ENCODE measurements at regions not wholly inside any gene's neighbourhood (a gene's known extent, or its start where the extent isn't known, plus 50 kb on each side); places are given as distances from the start of the nearest gene placed in this dataset.
"Not testable (repeated sequence)": the region's sequence is repeated elsewhere in the genome, so short reads cannot be mapped to it uniquely, and the experiment has no call there.

DNA sequence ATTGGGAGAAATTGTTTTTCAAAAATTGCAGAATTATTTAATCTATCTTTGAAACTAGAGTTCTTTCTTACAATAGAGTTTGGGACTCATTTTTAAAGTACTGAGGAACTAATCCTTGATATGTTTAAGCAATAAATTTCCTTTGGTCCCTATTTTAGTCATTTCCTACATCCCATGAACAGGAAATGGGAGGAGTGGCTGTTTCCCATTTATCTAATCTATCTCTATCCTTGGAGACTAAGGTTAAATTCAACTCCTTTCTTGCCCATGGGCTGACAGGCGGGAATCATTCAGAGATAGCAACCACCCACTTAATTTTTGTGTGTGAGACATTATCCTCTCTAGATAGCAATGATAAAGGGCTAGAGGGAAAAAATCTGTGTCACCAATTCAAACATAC is 131.6 kb upstream of the EMCN start:
- no peak for DNase-seq (ENCODE audit: low read depth in 4 of 6, low spot score in 6 of 6)
- no peaks in the 10 kb centered on the region for H3K4me1 ChIP-seq (ENCODE audit: control insufficient read depth, insufficient read depth, low read length)
- no CpG with 5 or more reads among the region's 1 CpG for WGBS (ENCODE audit: insufficient coverage)
- no peak overlapping the region for H3K4me3 ChIP-seq (ENCODE audit: low read depth, low read length)
- no peaks in the 10 kb centered on the region for H3K27me3 ChIP-seq (ENCODE audit: control insufficient read depth, insufficient read depth, low read length)
- H3K9me3 ChIP-seq (ENCODE audit: control insufficient read depth, insufficient read depth, low read length): no peaks in the 10 kb centered on the region
- H3K27ac ChIP-seq (ENCODE audit: low read depth, low read length): no peak overlapping the region
- no peaks in the 10 kb centered on the region for H3K36me3 ChIP-seq (ENCODE audit: control insufficient read depth, insufficient read depth, low read length)

DNA sequence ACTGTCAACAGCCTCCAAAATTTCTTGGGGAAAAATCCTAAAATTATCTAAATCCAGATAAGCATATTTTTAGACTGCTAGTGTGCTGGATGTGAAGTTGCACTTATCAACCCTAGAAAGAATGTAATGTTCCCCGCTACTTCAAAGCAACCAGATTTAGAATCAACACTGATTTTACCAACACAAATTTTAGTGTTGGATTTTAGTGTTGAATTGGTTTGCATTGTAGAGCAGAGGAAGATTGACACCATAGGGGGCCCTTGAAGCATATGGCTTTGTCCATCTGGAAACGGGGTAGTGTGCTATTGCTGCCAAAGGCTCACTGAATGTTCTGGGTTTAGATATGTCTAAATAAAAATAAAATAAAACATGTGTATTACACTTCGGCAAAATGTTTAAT is 126.3 kb upstream of the EMCN start:
- no peaks in the 10 kb centered on the region for H3K4me1 ChIP-seq (ENCODE audit: control insufficient read depth, insufficient read depth, low read length)
- H3K4me3 ChIP-seq (ENCODE audit: low read depth, low read length): no peak overlapping the region
- WGBS (ENCODE audit: insufficient coverage): no CpG with 5 or more reads among the region's 3 CpGs
- peak in 2 of 6 donors; percentile 43 to 44 for DNase-seq (ENCODE audit: low read depth in 4 of 6, low spot score in 6 of 6)
- H3K27ac ChIP-seq (ENCODE audit: low read depth, low read length): no peak overlapping the region
- no peaks in the 10 kb centered on the region for H3K36me3 ChIP-seq (ENCODE audit: control insufficient read depth, insufficient read depth, low read length)
- no peaks in the 10 kb centered on the region for H3K9me3 ChIP-seq (ENCODE audit: control insufficient read depth, insufficient read depth, low read length)
- H3K27me3 ChIP-seq (ENCODE audit: control insufficient read depth, insufficient read depth, low read length): no peaks in the 10 kb centered on the region

DNA sequence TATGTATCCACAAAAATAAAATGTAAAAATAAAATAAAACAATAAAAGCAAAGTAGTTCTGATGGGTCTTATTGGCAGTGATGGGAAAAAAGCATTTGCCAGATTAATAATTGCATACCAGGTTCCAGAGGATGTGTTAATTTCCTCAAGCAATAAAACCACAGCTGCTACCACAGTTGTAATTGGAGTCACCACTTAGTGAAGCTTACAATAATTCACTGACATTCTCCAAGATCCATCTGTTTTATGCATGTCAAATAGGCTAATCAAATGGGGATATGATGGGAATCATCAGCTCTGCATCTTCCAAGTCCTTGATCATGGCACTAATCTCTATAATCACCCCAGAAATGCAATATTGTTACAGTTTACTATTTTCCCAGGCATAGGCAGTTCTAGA is 123.5 kb upstream of the EMCN start:
- Histone ChIP-seq H3K4me1 (ENCODE audit: control insufficient read depth, insufficient read depth, low read length) (no peaks in the 10 kb centered on the region), H3K27me3 (ENCODE audit: control insufficient read depth, insufficient read depth, low read length) (no peaks in the 10 kb centered on the region), H3K4me3 (ENCODE audit: low read depth, low read length) (no peak overlapping the region), H3K27ac (ENCODE audit: low read depth, low read length) (no peak overlapping the region), H3K36me3 (ENCODE audit: control insufficient read depth, insufficient read depth, low read length) (no peaks in the 10 kb centered on the region), H3K9me3 (ENCODE audit: control insufficient read depth, insufficient read depth, low read length) (no peaks in the 10 kb centered on the region)
- DNase-seq (ENCODE audit: low read depth in 4 of 6, low spot score in 6 of 6): peak in 2 of 6 donors; percentile 25 to 73

DNA sequence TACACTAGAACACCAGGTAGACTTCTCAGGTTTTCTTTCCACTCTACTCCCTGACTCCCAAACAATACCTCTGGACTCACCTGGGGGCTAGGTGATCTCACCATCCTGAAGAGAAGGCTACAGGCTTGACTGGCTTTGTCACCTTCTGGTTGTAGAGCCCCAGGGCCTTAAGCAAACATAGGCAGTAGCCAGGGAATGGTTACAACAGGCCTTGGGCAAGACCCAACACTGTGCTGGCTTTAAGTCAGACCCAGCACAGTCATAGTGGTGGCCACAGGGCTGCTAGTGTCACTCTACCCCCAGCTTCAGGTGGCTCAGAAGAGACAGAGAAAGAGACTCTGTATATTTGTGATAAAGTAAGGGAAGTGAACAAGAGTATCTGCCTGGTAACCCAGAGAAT is 118.1 kb upstream of the EMCN start:
- H3K4me3 ChIP-seq (ENCODE audit: low read depth, low read length): no peak overlapping the region
- no peaks in the 10 kb centered on the region for H3K27me3 ChIP-seq (ENCODE audit: control insufficient read depth, insufficient read depth, low read length)
- H3K9me3 ChIP-seq (ENCODE audit: control insufficient read depth, insufficient read depth, low read length): no peaks in the 10 kb centered on the region
- no peaks in the 10 kb centered on the region for H3K4me1 ChIP-seq (ENCODE audit: control insufficient read depth, insufficient read depth, low read length)
- H3K27ac ChIP-seq (ENCODE audit: low read depth, low read length): no peak overlapping the region
- DNase-seq (ENCODE audit: low read depth in 4 of 6, low spot score in 6 of 6): no peak
- no peaks in the 10 kb centered on the region for H3K36me3 ChIP-seq (ENCODE audit: control insufficient read depth, insufficient read depth, low read length)

DNA sequence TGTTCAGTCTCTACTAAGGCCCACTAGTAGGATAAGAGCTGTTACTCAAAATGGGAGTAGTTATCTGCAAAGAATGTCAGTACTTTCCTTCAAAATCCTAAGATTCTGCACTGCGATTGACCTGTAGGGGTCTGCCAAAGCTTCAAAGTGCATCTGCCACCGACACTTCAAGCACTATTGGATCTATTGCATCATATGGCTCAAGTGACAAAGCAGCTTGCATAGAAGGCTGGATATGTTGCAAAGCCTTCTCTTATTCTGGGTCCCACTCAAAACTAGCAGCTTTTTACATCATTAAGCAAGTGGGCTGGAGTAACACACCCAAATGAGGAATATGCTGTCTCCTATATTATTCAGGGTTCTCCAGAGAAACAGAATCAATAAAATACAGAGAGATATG is 115.4 kb upstream of the EMCN start:
- Histone ChIP-seq H3K4me3 (ENCODE audit: low read depth, low read length) (no peak overlapping the region), H3K4me1 (ENCODE audit: control insufficient read depth, insufficient read depth, low read length) (no peaks in the 10 kb centered on the region), H3K27me3 (ENCODE audit: control insufficient read depth, insufficient read depth, low read length) (no peaks in the 10 kb centered on the region), H3K27ac (ENCODE audit: low read depth, low read length) (no peak overlapping the region), H3K9me3 (ENCODE audit: control insufficient read depth, insufficient read depth, low read length) (no peaks in the 10 kb centered on the region), H3K36me3 (ENCODE audit: control insufficient read depth, insufficient read depth, low read length) (no peaks in the 10 kb centered on the region)
- DNase-seq (ENCODE audit: low read depth in 4 of 6, low spot score in 6 of 6): no peak
- 89% methylated on average over 2 of the region's 2 CpGs for WGBS (ENCODE audit: insufficient coverage)

DNA sequence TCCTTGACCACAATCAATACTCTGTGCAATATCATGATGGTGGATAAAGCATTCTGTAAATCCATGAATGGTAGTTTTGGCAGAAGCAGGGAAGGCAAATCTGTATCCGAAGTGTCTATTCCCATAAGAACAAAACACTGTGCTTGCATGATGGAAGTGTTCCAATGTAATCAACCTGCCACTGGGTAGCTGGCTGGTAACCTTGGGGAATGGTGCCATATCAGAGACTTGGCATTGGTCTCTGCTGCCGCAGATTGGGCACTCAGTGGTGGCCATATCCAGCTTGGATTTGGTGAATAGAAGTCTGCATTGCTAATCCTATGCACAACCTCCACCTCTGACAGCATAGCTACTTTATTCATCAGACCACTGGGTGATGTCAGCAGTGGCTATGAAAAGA is 114.3 kb upstream of the EMCN start:
- Histone ChIP-seq H3K27ac (ENCODE audit: low read depth, low read length) (no peak overlapping the region), H3K9me3 (ENCODE audit: control insufficient read depth, insufficient read depth, low read length) (no peaks in the 10 kb centered on the region), H3K4me1 (ENCODE audit: control insufficient read depth, insufficient read depth, low read length) (no peaks in the 10 kb centered on the region), H3K4me3 (ENCODE audit: low read depth, low read length) (no peak overlapping the region), H3K27me3 (ENCODE audit: control insufficient read depth, insufficient read depth, low read length) (no peaks in the 10 kb centered on the region), H3K36me3 (ENCODE audit: control insufficient read depth, insufficient read depth, low read length) (no peaks in the 10 kb centered on the region)
- peak in 1 of 6 donors; percentile 7 for DNase-seq (ENCODE audit: low read depth in 4 of 6, low spot score in 6 of 6)
- no CpG with 5 or more reads among the region's 2 CpGs for WGBS (ENCODE audit: insufficient coverage)

DNA sequence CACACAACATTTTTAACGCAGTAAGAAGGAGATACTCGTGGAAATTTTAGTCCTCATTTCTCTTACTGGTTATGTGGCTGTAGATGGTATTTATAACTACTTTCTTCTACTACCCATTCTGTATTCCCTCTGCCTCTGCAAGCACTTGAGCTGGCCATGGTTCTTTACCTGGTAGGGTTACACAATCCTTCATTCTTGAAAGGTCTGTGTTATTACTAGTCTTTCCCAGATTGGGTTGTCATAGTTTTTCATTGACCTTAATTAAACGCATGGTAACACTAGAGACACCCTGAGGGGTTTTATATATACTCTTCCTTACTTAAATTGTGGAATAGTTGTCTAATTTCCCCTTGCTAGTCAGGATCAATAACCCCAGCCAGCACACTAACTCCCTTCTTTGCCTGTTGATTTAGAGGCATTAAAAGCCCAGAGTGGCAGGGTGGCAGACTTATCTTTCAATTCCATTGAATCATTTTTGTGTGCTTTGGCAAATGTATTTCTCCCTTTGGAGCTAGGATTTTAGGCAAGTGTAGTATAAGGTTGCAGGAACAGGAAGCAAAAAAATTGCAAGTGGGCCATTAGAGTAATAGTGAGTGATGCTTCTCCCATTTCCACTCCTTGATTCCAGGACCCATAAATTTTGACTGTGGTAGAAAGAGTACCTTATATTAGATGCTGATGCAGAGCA is 113.6 kb upstream of the EMCN start:
- no peaks in the 10 kb centered on the region for H3K36me3 ChIP-seq (ENCODE audit: control insufficient read depth, insufficient read depth, low read length)
- H3K9me3 ChIP-seq (ENCODE audit: control insufficient read depth, insufficient read depth, low read length): no peaks in the 10 kb centered on the region
- no peak overlapping the region for H3K27ac ChIP-seq (ENCODE audit: low read depth, low read length)
- no peak overlapping the region for H3K4me3 ChIP-seq (ENCODE audit: low read depth, low read length)
- no CpG with 5 or more reads among the region's 3 CpGs for WGBS (ENCODE audit: insufficient coverage)
- H3K4me1 ChIP-seq (ENCODE audit: control insufficient read depth, insufficient read depth, low read length): no peaks in the 10 kb centered on the region
- no peak for DNase-seq (ENCODE audit: low read depth in 4 of 6, low spot score in 6 of 6)
- H3K27me3 ChIP-seq (ENCODE audit: control insufficient read depth, insufficient read depth, low read length): no peaks in the 10 kb centered on the region

DNA sequence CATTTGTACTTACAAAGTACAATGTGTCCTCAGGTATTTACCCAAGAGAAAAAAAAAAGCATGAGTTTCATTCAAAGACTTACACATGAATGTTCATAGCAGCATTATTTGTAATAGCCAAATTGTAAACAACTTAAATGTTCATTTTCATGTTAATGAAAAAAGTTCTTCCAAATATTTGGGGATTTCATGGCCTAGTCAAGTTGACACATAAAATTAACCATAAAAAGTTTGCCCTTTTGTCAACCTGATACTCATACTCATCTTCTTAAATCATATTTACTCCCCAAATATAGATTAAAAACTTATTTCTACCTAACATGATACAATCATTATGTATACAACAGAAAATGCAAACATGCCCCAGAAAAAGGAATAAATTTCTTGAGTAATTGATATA is 112.5 kb upstream of the EMCN start:
- Histone ChIP-seq H3K4me3 (ENCODE audit: low read depth, low read length) (no peak overlapping the region), H3K27me3 (ENCODE audit: control insufficient read depth, insufficient read depth, low read length) (no peaks in the 10 kb centered on the region), H3K36me3 (ENCODE audit: control insufficient read depth, insufficient read depth, low read length) (no peaks in the 10 kb centered on the region), H3K4me1 (ENCODE audit: control insufficient read depth, insufficient read depth, low read length) (no peaks in the 10 kb centered on the region), H3K27ac (ENCODE audit: low read depth, low read length) (no peak overlapping the region), H3K9me3 (ENCODE audit: control insufficient read depth, insufficient read depth, low read length) (no peaks in the 10 kb centered on the region)
- DNase-seq (ENCODE audit: low read depth in 4 of 6, low spot score in 6 of 6): no peak

DNA sequence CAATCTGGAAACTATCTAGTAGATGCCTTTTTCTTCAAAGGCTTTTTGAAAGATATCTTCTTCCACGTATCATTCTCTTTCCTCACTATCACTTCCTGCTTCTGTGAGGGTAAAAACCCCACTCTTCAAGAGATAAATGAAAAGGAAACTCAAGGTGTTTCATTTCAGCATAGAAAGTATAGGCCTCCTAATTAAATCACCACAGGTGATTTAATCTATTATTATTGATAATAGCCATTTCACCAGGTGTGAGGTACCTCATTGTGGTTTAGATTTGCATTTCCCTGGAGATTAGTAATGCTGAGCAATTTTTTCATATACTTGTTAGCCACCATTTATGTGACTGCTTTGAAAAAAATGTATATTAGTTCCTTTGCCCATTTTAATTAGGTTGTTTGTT is 92.0 kb upstream of the EMCN start:
- H3K36me3 ChIP-seq (ENCODE audit: control insufficient read depth, insufficient read depth, low read length): no peaks in the 10 kb centered on the region
- no peaks in the 10 kb centered on the region for H3K27me3 ChIP-seq (ENCODE audit: control insufficient read depth, insufficient read depth, low read length)
- no peak overlapping the region for H3K4me3 ChIP-seq (ENCODE audit: low read depth, low read length)
- no peak for DNase-seq (ENCODE audit: low read depth in 4 of 6, low spot score in 6 of 6)
- no peaks in the 10 kb centered on the region for H3K9me3 ChIP-seq (ENCODE audit: control insufficient read depth, insufficient read depth, low read length)
- H3K4me1 ChIP-seq (ENCODE audit: control insufficient read depth, insufficient read depth, low read length): no peaks in the 10 kb centered on the region
- WGBS (ENCODE audit: insufficient coverage): no CpG with 5 or more reads among the region's 1 CpG
- H3K27ac ChIP-seq (ENCODE audit: low read depth, low read length): no peak overlapping the region

DNA sequence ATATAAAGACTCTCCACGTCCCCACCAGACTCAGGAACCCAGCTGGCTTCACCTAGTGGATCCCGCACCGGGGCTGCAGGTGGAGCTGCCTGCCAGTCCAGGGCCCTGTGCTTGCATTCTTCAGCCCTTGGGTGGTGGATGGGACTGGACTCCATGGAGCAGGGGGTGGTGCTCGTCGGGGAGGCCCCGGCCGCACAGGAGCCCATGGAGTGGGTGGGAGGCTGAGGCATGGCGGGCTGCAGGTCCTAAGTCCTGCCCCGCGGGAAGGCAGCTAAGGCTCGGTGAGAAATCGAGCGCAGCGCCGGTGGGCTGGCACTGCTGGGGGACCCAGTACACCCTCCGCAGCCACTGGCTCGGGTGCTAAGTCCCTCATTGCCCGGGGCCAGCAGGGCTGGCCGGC is 90.8 kb upstream of the EMCN start:
- H3K9me3 ChIP-seq (ENCODE audit: control insufficient read depth, insufficient read depth, low read length); H3K36me3 ChIP-seq (ENCODE audit: control insufficient read depth, insufficient read depth, low read length); DNase-seq (ENCODE audit: low read depth in 4 of 6, low spot score in 6 of 6); H3K27ac ChIP-seq (ENCODE audit: low read depth, low read length); H3K27me3 ChIP-seq (ENCODE audit: control insufficient read depth, insufficient read depth, low read length); H3K4me3 ChIP-seq (ENCODE audit: low read depth, low read length); H3K4me1 ChIP-seq (ENCODE audit: control insufficient read depth, insufficient read depth, low read length): not testable (repeated sequence)
- 99% methylated on average over 12 of the region's 19 CpGs for WGBS (ENCODE audit: insufficient coverage)

Data from spinal cord (tissue), 9 donors.